HEK293 (cell line): ENCODE measurements at regions not wholly inside any gene's neighbourhood (a gene's known extent, or its start where the extent isn't known, plus 50 kb on each side); places are given as distances from the start of the nearest gene placed in this dataset.

Experiments
- CTCF ChIA-PET: fragments of 350-600 bp; formaldehyde crosslinking; extraction: SDS; loops from one replicate; lab custom pipeline; 2021; ENCODE audit warnings: antibody characterized with exemption; lab: Yijun Ruan, JAX
- POLR2A ChIA-PET: fragments of 300-600 bp; formaldehyde crosslinking; extraction: SDS; loops from one replicate; lab custom pipeline; 2020; ENCODE audit warnings: antibody characterized with exemption, inconsistent platforms; lab: Yijun Ruan, JAX
- H3K27ac ChIP-seq: fragments of 200-500 bp; sonication (Bioruptor generic); 2 replicates; pipeline ENCODE4 v1.5.1; 2014; ENCODE audit warnings: low read depth, low read length, control low read depth, inconsistent platforms; ENCODE audit errors: extremely low read depth
- H3K36me3 ChIP-seq, 2 experiments: fragments of 200-500 bp in 1 of 2; sonication (Bioruptor generic) in 1 of 2; 1 replicate in 1 of 2; 2 replicates in 1 of 2; pipeline ENCODE4 v1.5.1; 2014 to 2017; ENCODE audit warnings: inconsistent platforms in 2 of 2, low read length in 2 of 2; ENCODE audit not compliant: control insufficient read depth in 2 of 2, insufficient read depth in 1 of 2
- H3K4me1 ChIP-seq: fragments of 200-500 bp; sonication (Bioruptor generic); 2 replicates; pipeline ENCODE4 v1.5.1; 2014; ENCODE audit warnings: mild to moderate bottlenecking, low read length, inconsistent platforms; ENCODE audit not compliant: control insufficient read depth, insufficient read depth
- H3K4me3 ChIP-seq: 2 replicates; pipeline ENCODE4 v1.5.1; 2011; ENCODE audit warnings: low read depth, mild to moderate bottlenecking, control low read depth, low read length, moderate library complexity
- H3K9me3 ChIP-seq: fragments of 200-500 bp; sonication (Bioruptor generic); 2 replicates; pipeline ENCODE4 v1.5.1; 2014; ENCODE audit warnings: low read depth, low read length, inconsistent platforms; ENCODE audit not compliant: control insufficient read depth, insufficient read depth
- FEZF1 ChIP-seq: fragments of 450-650 bp; formaldehyde crosslinking; IDR thresholded peaks from 2 replicates; pipeline ENCODE4 v1.5.1; 2016; ENCODE audit warnings: missing biosample characterization, missing genetic modification characterization
- GLIS2 ChIP-seq: fragments of 450-650 bp; formaldehyde crosslinking; IDR thresholded peaks from 2 replicates; pipeline ENCODE4 v1.5.1; 2016; ENCODE audit warnings: missing biosample characterization, missing genetic modification characterization
- SP3 ChIP-seq: fragments of 450-650 bp; formaldehyde crosslinking; IDR thresholded peaks from 2 replicates; pipeline ENCODE4 v1.5.1; 2016; ENCODE audit warnings: missing biosample characterization, missing genetic modification characterization
- WT1 ChIP-seq: fragments of 450-650 bp; formaldehyde crosslinking; IDR thresholded peaks from 2 replicates; pipeline ENCODE4 v1.5.1; 2016; ENCODE audit warnings: missing biosample characterization, missing genetic modification characterization
- ZNF121 ChIP-seq: fragments of 450-650 bp; formaldehyde crosslinking; IDR thresholded peaks from 2 replicates; pipeline ENCODE4 v1.5.1; 2016; ENCODE audit warnings: missing biosample characterization, missing genetic modification characterization
- ZNF155 ChIP-seq: fragments of 450-650 bp; formaldehyde crosslinking; IDR thresholded peaks from 2 replicates; pipeline ENCODE4 v1.5.1; 2016; ENCODE audit warnings: missing biosample characterization, missing genetic modification characterization
- ZNF174 ChIP-seq: fragments of 450-650 bp; formaldehyde crosslinking; IDR thresholded peaks from 2 replicates; pipeline ENCODE4 v1.5.0; 2017; ENCODE audit warnings: missing biosample characterization, mild to moderate bottlenecking, missing genetic modification characterization
- ZNF184 ChIP-seq: fragments of 450-650 bp; IDR thresholded peaks from 2 replicates; pipeline ENCODE4 v1.5.1; 2018; ENCODE audit warnings: missing biosample characterization, mild to moderate bottlenecking, missing genetic modification characterization
- ZNF19 ChIP-seq: fragments of 450-650 bp; formaldehyde crosslinking; IDR thresholded peaks from 2 replicates; pipeline ENCODE4; 2016; ENCODE audit warnings: missing biosample characterization, missing genetic modification characterization, low read depth
- ZNF311 ChIP-seq: fragments of 450-650 bp; formaldehyde crosslinking; IDR thresholded peaks from 2 replicates; pipeline ENCODE4 v1.5.1; 2017; ENCODE audit warnings: missing biosample characterization, missing genetic modification characterization, borderline replicate concordance
- ZNF324 ChIP-seq: fragments of 450-650 bp; formaldehyde crosslinking; IDR thresholded peaks from 2 replicates; pipeline ENCODE4 v1.5.1; 2016; ENCODE audit warnings: missing biosample characterization, missing genetic modification characterization
- ZNF366 ChIP-seq: fragments of 450-650 bp; formaldehyde crosslinking; conservative IDR thresholded peaks from 2 replicates; pipeline ENCODE4 v1.5.1; 2016; ENCODE audit warnings: missing biosample characterization, missing genetic modification characterization
- ZNF558 ChIP-seq: fragments of 450-650 bp; formaldehyde crosslinking; IDR thresholded peaks from 2 replicates; pipeline ENCODE4 v1.5.1; 2016; ENCODE audit warnings: missing biosample characterization, missing genetic modification characterization
- ZNF561 ChIP-seq: fragments of 450-650 bp; IDR thresholded peaks from 2 replicates; pipeline ENCODE4 v1.5.1; 2018; ENCODE audit warnings: missing biosample characterization, missing genetic modification characterization, borderline replicate concordance
- ZNF677 ChIP-seq: fragments of 450-650 bp; IDR thresholded peaks from 2 replicates; pipeline ENCODE4 v1.5.0; 2018; ENCODE audit warnings: missing biosample characterization, mild to moderate bottlenecking, missing genetic modification characterization, moderate library complexity
- ZNF837 ChIP-seq: fragments of 450-650 bp; formaldehyde crosslinking; IDR thresholded peaks from 2 replicates; pipeline ENCODE4 v1.5.1; 2016; ENCODE audit warnings: missing biosample characterization, missing genetic modification characterization
- ZXDB ChIP-seq: fragments of 450-650 bp; formaldehyde crosslinking; IDR thresholded peaks from 2 replicates; pipeline ENCODE4 v1.5.1; 2016; ENCODE audit warnings: missing biosample characterization, missing genetic modification characterization
- TF ChIP-seq, protein P1 (sequence below): fragments of 450-650 bp; formaldehyde crosslinking; IDR thresholded peaks from 2 replicates; pipeline ENCODE4 v1.5.1; 2016; ENCODE audit warnings: missing biosample characterization, missing genetic modification characterization, low read depth
- TF ChIP-seq, protein P2 (sequence below): fragments of 450-650 bp; formaldehyde crosslinking; IDR thresholded peaks from 2 replicates; pipeline ENCODE4 v1.5.1; 2016; ENCODE audit warnings: missing biosample characterization, missing genetic modification characterization
- TF ChIP-seq, protein P3 (sequence below): fragments of 450-650 bp; formaldehyde crosslinking; IDR thresholded peaks from 2 replicates; pipeline ENCODE4 v1.5.1; 2016; ENCODE audit warnings: missing biosample characterization, missing genetic modification characterization
- TF ChIP-seq, protein P4 (sequence below): fragments of 450-650 bp; formaldehyde crosslinking; IDR thresholded peaks from 2 replicates; pipeline ENCODE4 v1.5.1; 2016; ENCODE audit warnings: missing biosample characterization, missing genetic modification characterization
- TF ChIP-seq, protein P5 (sequence below): fragments of 450-650 bp; formaldehyde crosslinking; IDR thresholded peaks from 2 replicates; pipeline ENCODE4 v1.5.1; 2017; ENCODE audit warnings: missing biosample characterization, mild to moderate bottlenecking, missing genetic modification characterization, moderate library complexity
- TF ChIP-seq, protein P6 (sequence below): fragments of 450-650 bp; formaldehyde crosslinking; IDR thresholded peaks from 2 replicates; pipeline ENCODE4 v1.5.1; 2017; ENCODE audit warnings: missing biosample characterization, missing genetic modification characterization

DNA sequence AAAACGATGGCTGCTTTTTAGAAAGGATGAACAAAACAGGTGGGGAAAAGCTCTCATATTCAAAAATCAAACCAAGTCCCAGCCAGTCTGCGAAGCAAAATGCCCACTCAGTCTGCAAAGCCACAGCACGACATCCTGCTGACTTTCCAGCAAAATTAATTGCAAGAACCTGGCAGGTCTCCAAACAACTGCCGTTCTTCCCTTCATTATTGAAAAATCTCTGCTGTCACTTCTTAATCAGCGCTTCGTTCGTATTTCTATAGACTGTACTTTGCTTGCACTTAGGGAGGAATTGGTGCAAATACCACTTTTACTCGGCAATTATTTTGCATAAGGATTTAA, 222.4 kb downstream of the CBLN4 start (continued):
- TF ChIP-seq ZNF366 (tag by site-specific recombination) (no peak), ZNF174 (tag by site-specific recombination) (no peak), ZNF184 (tag by site-specific recombination) (no peak), ZNF121 (tag by site-specific recombination) (no peak), ZNF677 (tag by site-specific recombination) (no peak), ZNF837 (tag by site-specific recombination) (no peak), FEZF1 (tag by site-specific recombination) (no peak), WT1 (tag by site-specific recombination) (no peak), ZNF324 (tag by site-specific recombination) (no peak), ZXDB (tag by site-specific recombination) (no peak), ZNF561 (no peak)
- TF ChIP-seq, protein P1, sequence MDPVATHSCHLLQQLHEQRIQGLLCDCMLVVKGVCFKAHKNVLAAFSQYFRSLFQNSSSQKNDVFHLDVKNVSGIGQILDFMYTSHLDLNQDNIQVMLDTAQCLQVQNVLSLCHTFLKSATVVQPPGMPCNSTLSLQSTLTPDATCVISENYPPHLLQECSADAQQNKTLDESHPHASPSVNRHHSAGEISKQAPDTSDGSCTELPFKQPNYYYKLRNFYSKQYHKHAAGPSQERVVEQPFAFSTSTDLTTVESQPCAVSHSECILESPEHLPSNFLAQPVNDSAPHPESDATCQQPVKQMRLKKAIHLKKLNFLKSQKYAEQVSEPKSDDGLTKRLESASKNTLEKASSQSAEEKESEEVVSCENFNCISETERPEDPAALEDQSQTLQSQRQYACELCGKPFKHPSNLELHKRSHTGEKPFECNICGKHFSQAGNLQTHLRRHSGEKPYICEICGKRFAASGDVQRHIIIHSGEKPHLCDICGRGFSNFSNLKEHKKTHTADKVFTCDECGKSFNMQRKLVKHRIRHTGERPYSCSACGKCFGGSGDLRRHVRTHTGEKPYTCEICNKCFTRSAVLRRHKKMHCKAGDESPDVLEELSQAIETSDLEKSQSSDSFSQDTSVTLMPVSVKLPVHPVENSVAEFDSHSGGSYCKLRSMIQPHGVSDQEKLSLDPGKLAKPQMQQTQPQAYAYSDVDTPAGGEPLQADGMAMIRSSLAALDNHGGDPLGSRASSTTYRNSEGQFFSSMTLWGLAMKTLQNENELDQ (tag by site-specific recombination) = no peak
- TF ChIP-seq, protein P2, sequence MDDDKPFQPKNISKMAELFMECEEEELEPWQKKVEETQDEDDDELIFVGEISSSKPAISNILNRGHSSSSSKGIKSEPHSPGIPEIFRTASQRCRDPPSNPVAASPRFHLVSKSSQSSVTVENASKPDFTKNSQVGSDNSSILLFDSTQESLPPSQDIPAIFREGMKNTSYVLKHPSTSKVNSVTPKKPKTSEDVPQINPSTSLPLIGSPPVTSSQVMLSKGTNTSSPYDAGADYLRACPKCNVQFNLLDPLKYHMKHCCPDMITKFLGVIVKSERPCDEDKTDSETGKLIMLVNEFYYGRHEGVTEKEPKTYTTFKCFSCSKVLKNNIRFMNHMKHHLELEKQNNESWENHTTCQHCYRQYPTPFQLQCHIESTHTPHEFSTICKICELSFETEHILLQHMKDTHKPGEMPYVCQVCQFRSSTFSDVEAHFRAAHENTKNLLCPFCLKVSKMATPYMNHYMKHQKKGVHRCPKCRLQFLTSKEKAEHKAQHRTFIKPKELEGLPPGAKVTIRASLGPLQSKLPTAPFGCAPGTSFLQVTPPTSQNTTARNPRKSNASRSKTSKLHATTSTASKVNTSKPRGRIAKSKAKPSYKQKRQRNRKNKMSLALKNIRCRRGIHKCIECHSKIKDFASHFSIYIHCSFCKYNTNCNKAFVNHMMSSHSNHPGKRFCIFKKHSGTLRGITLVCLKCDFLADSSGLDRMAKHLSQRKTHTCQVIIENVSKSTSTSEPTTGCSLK (tag by site-specific recombination) = no peak
- TF ChIP-seq, protein P3, sequence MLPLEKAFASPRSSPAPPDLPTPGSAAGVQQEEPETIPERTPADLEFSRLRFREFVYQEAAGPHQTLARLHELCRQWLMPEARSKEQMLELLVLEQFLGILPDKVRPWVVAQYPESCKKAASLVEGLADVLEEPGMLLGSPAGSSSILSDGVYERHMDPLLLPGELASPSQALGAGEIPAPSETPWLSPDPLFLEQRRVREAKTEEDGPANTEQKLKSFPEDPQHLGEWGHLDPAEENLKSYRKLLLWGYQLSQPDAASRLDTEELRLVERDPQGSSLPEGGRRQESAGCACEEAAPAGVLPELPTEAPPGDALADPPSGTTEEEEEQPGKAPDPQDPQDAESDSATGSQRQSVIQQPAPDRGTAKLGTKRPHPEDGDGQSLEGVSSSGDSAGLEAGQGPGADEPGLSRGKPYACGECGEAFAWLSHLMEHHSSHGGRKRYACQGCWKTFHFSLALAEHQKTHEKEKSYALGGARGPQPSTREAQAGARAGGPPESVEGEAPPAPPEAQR = no peak

DNA sequence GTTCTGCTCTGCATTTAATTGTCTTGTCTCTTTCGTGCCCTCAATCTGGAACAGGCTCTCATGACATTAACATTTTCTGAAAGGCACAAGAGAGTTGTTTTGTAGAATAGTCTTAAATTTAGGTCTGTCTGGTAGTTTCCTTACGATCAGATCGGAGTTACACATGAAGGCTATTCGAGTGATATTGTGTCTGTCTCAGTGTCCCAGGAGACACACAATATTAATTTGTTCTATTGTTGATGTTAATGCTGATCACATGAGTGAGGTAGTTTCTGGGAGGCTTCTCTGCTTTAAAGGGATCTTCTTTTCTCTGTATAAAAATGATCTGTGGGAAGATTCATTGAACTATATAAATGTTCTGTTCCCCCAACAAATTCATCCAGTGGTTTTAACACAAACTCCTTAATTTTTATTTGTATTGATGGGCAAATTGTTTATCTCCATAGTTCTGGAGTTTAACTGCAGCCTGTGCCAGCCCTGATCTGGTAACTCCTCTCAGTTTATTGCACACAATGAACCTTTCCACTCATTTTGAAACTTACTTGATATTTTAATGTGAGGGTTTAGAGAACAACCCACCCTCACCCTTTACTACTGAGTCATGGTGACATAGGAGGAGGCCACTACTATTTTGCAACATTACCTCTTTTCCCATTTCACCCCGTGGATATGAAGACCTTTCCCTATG, 223.0 kb downstream of the CBLN4 start:
- H3K27ac ChIP-seq = no peak overlapping the region
- CTCF ChIA-PET = no interaction called here
- POLR2A ChIA-PET = no interaction called here
- H3K4me1 ChIP-seq = no peaks in the 10 kb centered on the region
- no peaks in the 10 kb centered on the region for H3K36me3 ChIP-seq
- TF ChIP-seq GLIS2 (no peak), ZNF155 (tag by site-specific recombination) (no peak), ZNF311 (tag by site-specific recombination) (no peak), SP3 (tag by site-specific recombination) (no peak)
- TF ChIP-seq, all 188 proteins: peak for 0
- H3K4me3 ChIP-seq = no peak overlapping the region
- no peaks in the 10 kb centered on the region for H3K9me3 ChIP-seq

DNA sequence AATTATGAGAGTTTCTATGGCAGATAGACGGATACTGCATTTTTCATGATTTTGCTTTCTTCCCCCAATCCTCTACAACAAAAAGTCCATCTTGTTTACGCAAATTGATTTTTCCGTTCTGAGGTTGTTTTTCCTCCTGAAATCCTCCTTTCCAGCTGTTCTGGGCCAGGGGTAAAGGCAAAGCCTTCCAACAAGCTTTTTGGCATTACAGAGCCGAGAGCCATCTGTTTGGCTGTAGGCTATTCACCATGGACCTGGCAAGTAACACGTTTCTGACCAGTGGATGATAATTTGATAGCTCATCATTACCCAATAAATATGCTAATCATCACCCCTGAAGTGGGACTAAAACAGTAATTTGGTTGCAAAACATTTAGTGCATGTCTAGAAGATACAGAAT, 226.5 kb downstream of the CBLN4 start:
- no peaks in the 10 kb centered on the region for H3K9me3 ChIP-seq
- POLR2A ChIA-PET = no interaction called here
- no peak overlapping the region for H3K27ac ChIP-seq
- no peak overlapping the region for H3K4me3 ChIP-seq
- CTCF ChIA-PET = interaction anchor here (0.7 kb wide), 1 partner anchor 94 kb away, joined by 3 read pairs; no protein-coding TSS in a partner anchor
- no peaks in the 10 kb centered on the region for H3K36me3 ChIP-seq
- no peaks in the 10 kb centered on the region for H3K4me1 ChIP-seq
- TF ChIP-seq, protein P4, sequence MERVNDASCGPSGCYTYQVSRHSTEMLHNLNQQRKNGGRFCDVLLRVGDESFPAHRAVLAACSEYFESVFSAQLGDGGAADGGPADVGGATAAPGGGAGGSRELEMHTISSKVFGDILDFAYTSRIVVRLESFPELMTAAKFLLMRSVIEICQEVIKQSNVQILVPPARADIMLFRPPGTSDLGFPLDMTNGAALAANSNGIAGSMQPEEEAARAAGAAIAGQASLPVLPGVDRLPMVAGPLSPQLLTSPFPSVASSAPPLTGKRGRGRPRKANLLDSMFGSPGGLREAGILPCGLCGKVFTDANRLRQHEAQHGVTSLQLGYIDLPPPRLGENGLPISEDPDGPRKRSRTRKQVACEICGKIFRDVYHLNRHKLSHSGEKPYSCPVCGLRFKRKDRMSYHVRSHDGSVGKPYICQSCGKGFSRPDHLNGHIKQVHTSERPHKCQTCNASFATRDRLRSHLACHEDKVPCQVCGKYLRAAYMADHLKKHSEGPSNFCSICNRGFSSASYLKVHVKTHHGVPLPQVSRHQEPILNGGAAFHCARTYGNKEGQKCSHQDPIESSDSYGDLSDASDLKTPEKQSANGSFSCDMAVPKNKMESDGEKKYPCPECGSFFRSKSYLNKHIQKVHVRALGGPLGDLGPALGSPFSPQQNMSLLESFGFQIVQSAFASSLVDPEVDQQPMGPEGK (tag by site-specific recombination) = no peak
- TF ChIP-seq ZNF19 (tag by site-specific recombination) (no peak), ZNF558 (tag by site-specific recombination) (no peak)
- TF ChIP-seq, protein P5, sequence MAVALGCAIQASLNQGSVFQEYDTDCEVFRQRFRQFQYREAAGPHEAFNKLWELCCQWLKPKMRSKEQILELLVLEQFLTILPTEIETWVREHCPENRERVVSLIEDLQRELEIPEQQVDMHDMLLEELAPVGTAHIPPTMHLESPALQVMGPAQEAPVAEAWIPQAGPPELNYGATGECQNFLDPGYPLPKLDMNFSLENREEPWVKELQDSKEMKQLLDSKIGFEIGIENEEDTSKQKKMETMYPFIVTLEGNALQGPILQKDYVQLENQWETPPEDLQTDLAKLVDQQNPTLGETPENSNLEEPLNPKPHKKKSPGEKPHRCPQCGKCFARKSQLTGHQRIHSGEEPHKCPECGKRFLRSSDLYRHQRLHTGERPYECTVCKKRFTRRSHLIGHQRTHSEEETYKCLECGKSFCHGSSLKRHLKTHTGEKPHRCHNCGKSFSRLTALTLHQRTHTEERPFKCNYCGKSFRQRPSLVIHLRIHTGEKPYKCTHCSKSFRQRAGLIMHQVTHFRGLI (tag by site-specific recombination) = no peak
- TF ChIP-seq, protein P6, sequence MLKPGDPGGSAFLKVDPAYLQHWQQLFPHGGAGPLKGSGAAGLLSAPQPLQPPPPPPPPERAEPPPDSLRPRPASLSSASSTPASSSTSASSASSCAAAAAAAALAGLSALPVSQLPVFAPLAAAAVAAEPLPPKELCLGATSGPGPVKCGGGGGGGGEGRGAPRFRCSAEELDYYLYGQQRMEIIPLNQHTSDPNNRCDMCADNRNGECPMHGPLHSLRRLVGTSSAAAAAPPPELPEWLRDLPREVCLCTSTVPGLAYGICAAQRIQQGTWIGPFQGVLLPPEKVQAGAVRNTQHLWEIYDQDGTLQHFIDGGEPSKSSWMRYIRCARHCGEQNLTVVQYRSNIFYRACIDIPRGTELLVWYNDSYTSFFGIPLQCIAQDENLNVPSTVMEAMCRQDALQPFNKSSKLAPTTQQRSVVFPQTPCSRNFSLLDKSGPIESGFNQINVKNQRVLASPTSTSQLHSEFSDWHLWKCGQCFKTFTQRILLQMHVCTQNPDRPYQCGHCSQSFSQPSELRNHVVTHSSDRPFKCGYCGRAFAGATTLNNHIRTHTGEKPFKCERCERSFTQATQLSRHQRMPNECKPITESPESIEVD (tag by site-specific recombination) = no peak
